ENCODE measurements at regions not wholly inside any gene's neighbourhood (a gene's known extent, or its start where the extent isn't known, plus 50 kb on each side); places are given as distances from the start of the nearest gene placed in this dataset.

GRCh38 chr11:27209562-27210005, 153.4 kb downstream of the CCDC34 start (continued):
- TF ChIP-seq CTCF (IDR thresholded peaks at IDR 0.05) (no peak), ATOH8 (CRISPR knock-in tag; IDR thresholded peaks at IDR 0.05; ENCODE audit: low read depth) (no peak), MYC (IDR thresholded peaks at IDR 0.05; ENCODE audit: borderline replicate concordance, low read length) (no peak), E2F6 (IDR thresholded peaks at IDR 0.05; ENCODE audit: borderline replicate concordance, low read depth) (no peak), KDM1A (IDR thresholded peaks at IDR 0.05; ENCODE audit: low read depth) (no peak), JUN (IDR thresholded peaks at IDR 0.05) (peak; percentile 29 to 79; a peak in 4 of 5 replicates), HOXA7 (CRISPR knock-in tag; IDR thresholded peaks at IDR 0.05) (no peak), NR3C1 (IDR thresholded peaks at IDR 0.05) (no peak), POLR2A (IDR thresholded peaks at IDR 0.05; ENCODE audit: low read length) (no peak), CHD4 (IDR thresholded peaks at IDR 0.05; ENCODE audit: borderline replicate concordance) (no peak), ZFP36 (IDR thresholded peaks at IDR 0.05; ENCODE audit: borderline replicate concordance, partially characterized antibody) (no peak), NFE2L2 (conservative IDR thresholded peaks at IDR 0.05; ENCODE audit: low read length) (no peak), SREBF2 (IDR thresholded peaks at IDR 0.05) (no peak), RAD21 (conservative IDR thresholded peaks at IDR 0.05 in 1 of 2, IDR thresholded peaks at IDR 0.05 in 1 of 2) (peak; percentile 16 to 35; a peak in 2 of 5 replicates), USF2 (IDR thresholded peaks at IDR 0.05) (no peak), PHF8 (IDR thresholded peaks at IDR 0.05; ENCODE audit: borderline replicate concordance, low read depth) (no peak), EHMT2 (IDR thresholded peaks at IDR 0.05; ENCODE audit: low read depth) (no peak), RFX5 (IDR thresholded peaks at IDR 0.05) (peak; percentile 60; the same call in 1 of the 2 replicates), FOXS1 (CRISPR knock-in tag; IDR thresholded peaks at IDR 0.05) (no peak), HOXB13 (CRISPR knock-in tag; IDR thresholded peaks at IDR 0.05; ENCODE audit: low read depth) (no peak), ZSCAN20 (CRISPR knock-in tag; IDR thresholded peaks at IDR 0.05) (no peak), CBX8 (IDR thresholded peaks at IDR 0.05) (no peak), BCL3 (IDR thresholded peaks at IDR 0.05) (peak; percentile 35; the same call in 1 of the 3 replicates), RARB (CRISPR knock-in tag; IDR thresholded peaks at IDR 0.05) (no peak), ESRRA (IDR thresholded peaks at IDR 0.05; ENCODE audit: borderline replicate concordance, low read length) (no peak), MAZ (IDR thresholded peaks at IDR 0.05; ENCODE audit: borderline replicate concordance, low read depth, low read length) (no peak), GATA3 (IDR thresholded peaks at IDR 0.05; ENCODE audit: borderline replicate concordance) (peak; percentile 93), BHLHE40 (IDR thresholded peaks at IDR 0.05; ENCODE audit: low read depth, low read length) (no peak), HMGXB4 (CRISPR knock-in tag; IDR thresholded peaks at IDR 0.05; ENCODE audit: borderline replicate concordance) (no peak), MAX (IDR thresholded peaks at IDR 0.05) (peak; percentile 84), HOXB5 (CRISPR knock-in tag; IDR thresholded peaks at IDR 0.05) (peak; percentile 91), FOSL2 (IDR thresholded peaks at IDR 0.05) (peak; percentile 87), FOSL2 (CRISPR knock-in tag; IDR thresholded peaks at IDR 0.05) (peak; percentile 94), MAFK (IDR thresholded peaks at IDR 0.05; ENCODE audit: partially characterized antibody) (no peak), EHF (CRISPR knock-in tag; IDR thresholded peaks at IDR 0.05) (no peak), TFCP2L1 (CRISPR knock-in tag; IDR thresholded peaks at IDR 0.05) (no peak), CBX2 (IDR thresholded peaks at IDR 0.05; ENCODE audit: borderline replicate concordance, low read depth) (no peak), TP53 (CRISPR knock-in tag; IDR thresholded peaks at IDR 0.05) (no peak), EP300 (IDR thresholded peaks at IDR 0.05) (peak; percentile 53 to 67; a peak in 3 of 5 replicates), CEBPB (IDR thresholded peaks at IDR 0.05) (0 out of 4 replicates have a peak, but pooled peaks of 1 of the 2 experiments have one; percentile 22)
